Stimulated activated CD8-positive, alpha-beta memory T cell treated with anti-CD3 and anti-CD28 coated beads, Interleukin-12 subunit alpha, Interleukin-12 subunit beta, amount 100 ng/mL, for 24 hours (primary cell): ENCODE measurements at regions not wholly inside any gene's neighbourhood (a gene's known extent, or its start where the extent isn't known, plus 50 kb on each side); places are given as distances from the start of the nearest gene placed in this dataset.

Experiments
- DNase-seq: peaks from one replicate; pipeline ENCODE4 v3.0.0-alpha.2; 2020; ENCODE audit errors: extremely low read depth

DNA sequence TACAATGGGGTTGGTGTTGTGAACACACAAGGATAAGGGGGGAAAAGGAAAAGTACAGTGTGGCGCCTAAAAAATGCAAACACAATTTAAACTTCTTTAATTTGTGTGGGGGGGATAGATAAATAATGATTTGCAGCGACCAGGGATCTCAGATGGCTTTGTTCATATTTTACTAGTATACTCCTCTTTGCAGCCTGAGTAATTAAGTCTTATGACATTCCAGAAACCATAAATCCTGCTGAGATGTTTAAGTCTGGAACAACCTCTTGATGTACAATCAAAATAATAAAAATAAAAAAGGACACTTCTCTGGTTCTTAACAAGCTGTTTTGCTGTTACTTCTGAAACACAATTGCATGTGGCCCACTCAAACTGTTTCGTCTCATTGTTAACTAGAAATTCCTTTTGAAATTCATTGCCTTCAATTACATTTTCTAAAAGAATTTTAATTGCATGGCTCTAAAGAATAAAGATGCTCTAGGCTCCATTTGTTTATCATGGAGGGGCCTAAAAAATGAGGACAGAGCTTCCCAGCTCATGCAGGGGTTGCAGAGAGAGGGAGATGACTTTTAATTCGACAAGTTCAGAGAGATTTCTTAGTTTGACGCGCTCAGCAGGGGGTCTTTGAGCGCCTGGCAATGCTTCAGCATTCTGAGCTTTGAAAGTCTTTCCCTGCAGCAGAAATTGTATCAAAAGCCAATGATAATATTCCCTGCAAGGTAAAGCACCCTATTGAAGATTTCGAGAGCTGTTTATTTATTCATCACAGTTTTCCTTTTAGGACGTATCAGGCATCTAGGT, 892.4 kb upstream of the TENM3 start:
- no peak for DNase-seq

DNA sequence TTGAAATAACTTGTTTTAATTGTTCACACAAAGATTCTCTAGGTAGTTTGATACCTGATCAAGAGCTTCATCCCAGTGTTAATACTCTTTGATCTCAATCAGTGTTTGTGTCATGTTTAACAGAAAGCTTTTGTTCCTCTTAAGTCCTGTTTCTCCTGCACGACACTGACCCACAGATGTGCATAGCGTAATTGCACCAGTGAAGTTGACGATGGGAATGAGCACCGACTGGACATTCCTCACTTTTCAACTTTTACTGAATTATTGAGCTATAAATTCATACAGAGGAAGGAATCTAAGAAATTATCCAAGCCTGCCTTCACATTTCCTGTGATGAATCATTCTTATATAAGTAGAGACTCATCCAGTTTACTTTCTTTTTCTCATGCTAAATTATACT, 878.7 kb upstream of the TENM3 start:
- no peak for DNase-seq

DNA sequence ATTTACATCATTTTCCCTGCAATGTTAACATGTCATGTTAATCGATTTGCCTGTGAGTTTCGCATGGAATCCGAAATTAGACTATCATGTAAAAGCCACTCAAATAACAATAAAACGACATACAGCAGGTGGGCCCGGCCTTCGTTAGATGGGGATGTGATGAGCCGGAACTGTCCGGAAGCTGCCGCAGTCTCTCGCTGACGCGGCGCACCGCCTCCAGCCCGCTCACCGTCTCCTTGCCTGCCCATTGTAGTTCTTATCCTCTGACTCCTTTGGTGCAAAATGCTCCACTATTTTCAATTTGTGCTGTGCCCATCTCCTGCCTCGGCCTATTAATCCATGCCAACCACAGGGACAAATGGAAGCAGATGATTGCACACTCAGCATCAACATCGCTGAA, 877.5 kb upstream of the TENM3 start:
- DNase-seq = no peak

DNA sequence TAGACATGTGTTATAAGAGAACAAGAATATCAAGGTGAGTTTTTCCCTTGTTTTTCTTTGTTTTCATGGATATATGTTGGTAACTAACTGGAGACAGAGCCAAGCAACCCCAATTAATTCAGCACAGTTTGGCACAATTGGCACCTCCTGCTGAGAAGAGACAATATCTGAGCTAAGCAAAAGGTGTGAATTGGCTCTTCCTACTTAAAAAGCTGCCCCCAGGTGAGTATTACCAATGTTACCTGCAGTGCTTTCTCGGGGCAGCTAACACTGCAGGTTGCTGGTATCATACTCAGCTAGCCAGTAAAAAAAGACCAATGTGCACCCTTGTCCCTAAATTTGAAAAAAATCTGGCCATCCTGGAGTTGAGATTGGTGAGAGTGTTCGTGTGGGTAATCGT, 871.2 kb upstream of the TENM3 start:
- no peak for DNase-seq

DNA sequence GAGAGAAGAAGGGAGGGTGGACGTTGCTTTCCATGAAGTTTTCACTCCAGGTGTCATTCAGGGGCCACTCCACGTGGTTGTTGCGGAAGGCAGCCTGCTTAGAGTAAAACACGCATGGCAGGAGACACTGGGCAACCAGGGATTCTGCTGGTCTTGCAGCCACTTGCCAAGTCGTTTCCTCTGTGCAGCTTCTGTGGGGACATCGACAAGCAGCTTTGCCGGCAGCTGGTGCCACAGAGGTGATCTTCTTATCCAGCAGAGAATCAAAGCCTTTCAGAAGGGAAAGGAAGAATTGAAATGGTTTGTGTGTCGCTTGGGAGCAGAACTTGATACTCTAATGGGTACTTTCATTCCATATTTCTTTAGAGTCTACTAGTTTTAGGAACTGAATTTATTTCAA, 867.1 kb upstream of the TENM3 start:
- DNase-seq = no peak

DNA sequence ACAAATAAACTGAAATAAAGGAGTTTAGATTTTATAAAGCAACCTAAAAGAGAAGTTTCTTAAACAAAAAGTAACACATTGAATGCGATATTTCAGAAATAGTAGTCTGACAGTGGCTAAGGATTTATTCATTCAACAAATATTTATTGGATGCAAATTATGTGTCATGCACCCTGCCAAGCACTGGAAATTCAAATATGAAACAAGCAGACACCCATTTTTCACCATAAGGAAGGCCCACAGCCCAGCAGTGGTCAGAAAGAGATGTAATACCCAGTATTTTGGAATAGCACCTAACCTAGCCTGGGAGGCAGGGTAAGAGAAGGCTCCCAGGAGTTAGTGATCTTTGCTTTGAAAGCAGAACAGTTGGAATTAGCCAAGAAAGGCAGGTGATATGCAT, 855.1 kb upstream of the TENM3 start:
- DNase-seq = no peak

DNA sequence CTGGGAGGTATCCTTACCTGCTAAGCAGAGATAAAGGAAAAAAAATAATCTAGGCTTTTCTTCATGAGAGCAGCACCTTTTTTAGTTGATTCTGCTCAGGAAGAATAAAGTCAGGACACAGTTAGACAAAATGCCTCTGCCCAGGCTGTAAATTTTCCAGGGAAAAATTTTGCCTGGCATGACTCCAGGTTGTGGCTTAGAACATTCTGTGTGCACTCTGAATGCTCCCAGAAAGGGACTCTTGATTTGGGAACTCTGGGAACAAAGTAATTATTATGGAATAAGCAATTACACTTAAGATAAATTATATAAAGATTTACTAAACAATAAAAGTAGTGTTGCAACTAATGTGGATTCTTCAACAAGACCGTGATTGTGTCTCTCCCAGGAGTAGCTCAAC, 826.2 kb upstream of the TENM3 start:
- DNase-seq = no peak

DNA sequence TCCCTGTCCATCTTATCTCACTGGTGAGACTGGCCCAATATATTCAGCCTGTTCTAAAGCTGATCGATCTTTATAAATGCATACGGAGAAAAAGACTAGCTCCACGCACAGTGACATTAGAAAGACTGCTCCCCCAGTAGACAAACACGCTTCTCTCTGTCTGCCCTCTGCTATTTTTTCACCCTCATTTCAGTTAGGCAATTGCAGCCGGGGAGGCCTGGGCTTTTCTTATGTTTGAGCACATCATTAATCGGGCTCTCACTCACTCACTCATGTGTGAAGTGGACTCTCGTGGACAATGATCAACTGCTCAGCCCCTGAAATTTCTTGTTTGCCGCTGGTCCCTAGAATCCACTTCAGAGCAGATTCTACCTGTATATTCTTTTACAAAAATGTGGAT, 824.7 kb upstream of the TENM3 start:
- no peak for DNase-seq

DNA sequence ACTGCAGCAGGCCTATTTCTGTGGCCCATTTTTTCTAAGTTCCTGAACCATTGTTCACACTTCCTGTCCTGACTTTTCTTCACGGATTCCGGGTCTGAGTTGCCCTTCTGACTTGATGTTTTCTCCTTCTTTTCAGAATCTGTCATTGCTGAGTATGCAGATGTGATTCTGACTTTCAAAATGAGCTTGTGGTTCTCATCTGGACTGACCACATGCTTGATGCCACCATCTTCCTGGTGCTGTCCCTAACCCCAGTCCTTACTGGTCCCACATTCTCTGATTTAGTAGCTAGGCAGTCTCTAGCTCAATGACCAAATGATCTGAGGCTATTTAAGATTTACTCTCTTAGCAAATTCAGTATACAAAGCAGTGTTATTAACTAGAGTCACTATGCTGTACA, 822.3 kb upstream of the TENM3 start:
- no peak for DNase-seq

DNA sequence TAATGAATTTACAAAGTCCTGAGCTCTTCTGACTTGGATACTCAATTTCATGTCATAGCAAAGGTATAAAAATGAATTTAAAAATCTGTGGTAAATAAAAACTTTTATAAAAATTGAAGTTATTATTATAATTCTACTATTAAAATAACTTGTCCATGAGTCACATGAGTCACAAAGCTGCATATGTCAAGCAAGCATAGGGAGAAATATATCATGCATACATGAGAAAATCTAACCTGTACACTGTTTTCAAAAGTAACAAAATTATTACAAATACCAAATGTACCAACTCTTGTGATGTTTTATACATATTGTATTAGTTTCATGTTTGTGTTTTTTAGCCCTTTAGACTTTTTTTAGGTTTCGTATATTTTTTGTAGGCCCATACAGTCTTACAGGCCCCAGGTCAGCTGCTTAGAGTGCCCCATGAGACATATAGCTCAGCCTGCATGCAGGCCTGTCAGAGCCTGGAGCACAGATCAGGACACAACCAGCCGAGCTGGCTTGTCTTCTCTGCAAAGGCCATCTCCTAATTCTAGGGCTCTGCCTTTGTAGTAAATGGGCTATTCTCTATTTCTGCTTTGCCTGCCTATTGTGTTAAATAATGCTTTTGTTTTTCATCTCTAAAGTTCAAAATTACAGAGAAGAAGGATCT, 818.7 kb upstream of the TENM3 start:
- DNase-seq = no peak

DNA sequence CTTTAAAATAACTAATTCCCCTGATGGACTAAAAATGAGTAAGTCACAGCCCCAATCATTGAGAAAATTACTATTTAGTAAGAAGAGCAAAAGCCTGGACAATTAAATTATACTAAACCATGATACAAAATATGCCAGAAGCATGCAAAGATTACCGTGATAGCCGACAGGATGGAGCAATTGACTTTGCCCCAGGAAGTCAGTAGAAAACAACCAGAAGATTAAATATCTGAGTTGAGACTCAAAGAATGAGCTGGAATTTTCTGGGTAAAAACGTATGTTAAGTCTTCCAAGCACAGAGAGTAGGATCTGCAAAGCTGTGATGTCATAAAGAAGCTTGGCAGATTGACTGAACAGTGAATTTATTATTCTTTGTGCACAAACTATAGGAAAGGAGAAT, 816.1 kb upstream of the TENM3 start:
- no peak for DNase-seq

DNA sequence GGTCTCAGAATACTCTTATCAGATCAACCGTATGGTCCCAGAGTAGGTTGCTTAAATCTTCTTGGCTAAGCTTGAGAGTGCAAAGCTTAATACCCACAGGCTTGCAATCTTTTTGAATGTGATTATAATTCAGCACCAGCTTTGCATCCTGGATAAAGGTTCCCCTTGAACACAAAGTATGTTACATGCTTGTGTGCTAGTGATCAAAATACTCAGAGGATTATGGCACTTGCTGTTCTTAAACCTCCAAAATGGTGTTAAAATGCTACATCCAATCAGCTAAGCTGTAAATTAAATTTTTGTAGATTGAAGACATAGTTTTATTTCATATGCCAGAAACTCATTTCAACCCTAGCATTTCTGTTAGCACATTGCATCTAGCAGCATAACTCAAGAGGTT, 812.2 kb upstream of the TENM3 start:
- no peak for DNase-seq

DNA sequence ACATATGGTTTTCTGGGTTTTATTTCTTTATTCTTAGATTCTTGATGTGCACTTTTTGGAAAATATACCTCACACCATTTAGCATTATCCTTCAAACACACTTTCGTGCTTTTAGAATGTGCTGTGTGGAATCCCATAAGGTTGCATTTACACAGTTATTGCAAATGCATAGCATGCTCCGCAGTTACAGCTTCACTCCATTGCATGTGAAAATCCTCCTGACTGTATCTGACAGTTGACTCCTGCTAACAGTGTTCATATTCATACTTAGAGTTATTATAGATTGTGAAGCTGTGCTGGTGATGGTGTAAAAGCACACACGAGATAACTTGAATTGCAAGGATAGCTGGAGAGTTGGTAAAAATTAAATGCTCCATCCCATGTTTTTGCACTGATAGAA, 811.5 kb upstream of the TENM3 start:
- no peak for DNase-seq

DNA sequence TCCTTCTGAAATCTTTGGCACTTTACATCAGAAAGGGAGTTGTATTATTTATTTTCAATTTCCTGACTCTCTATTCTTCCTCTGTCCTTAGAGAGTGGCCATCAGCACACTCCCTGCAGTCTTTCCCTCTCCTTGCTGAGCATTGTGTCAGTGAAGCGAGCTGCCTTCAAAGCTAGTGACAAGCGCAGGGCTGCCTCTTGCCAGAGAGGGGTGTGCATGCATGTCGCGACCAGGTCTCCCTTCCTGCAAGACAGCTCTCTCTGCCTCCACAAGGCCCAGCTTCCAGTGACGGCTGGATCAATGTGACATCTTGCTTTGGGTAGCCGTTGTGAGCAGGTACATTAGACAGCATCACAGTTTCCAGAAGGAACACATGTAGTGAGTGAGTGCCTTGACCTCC, 810.9 kb upstream of the TENM3 start:
- DNase-seq = no peak

DNA sequence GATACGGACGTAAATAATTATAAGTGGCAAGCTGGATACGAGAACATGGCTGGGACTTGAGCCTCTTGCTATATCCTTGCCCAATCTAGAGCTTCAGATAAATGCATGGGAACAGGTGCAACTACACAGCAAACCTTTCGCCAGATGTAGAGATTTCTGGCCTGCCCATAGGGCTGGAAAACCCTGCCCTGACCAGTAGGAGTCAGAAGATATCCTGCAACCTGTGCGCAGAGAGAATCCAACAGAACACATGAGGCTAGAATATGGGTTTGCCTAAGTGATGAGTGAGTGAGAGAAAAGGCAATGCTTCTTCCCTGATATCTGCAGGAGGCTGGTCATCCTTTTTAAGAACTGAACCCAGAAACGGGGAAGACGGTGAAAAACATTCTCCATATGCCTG, 805.3 kb upstream of the TENM3 start:
- no peak for DNase-seq

DNA sequence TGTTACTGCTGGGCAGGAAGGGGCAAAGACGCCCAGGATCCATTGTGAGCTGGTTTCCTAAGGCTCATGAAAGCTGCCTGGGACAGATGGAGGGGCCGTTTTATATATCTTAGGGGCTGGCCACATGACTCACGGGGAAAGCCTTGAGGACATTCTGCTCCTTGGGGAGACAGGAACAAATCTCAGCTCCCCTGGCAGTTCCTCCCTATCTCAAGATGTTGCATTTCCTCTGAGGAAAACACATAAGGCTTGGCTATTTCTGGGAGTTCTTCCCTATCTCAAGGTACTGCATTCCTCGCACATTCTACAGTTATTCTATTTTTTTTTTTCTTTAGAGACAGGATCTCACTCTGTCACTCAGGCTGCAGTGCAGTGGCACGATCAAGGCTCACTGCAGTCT, 804.6 kb upstream of the TENM3 start:
- no peak for DNase-seq

DNA sequence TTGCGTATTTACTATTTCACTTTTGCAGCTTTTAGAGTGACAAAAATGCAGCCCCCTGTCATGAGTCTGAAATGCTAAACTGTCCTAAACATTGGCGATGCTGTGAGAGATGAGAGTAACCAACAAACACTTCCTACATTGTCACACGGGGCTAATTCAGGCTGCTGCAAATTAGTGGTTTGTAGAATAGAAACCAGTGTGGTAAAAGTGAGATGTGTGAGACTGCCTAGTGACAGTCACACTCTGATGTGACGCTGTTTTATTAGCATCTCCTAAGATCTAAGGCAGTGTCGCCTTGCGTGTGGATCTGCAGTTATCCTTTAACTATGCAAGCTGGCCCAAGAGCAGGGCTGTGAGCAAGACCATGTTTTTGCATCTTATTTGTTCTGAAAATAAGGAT, 800.2 kb upstream of the TENM3 start:
- no peak for DNase-seq

DNA sequence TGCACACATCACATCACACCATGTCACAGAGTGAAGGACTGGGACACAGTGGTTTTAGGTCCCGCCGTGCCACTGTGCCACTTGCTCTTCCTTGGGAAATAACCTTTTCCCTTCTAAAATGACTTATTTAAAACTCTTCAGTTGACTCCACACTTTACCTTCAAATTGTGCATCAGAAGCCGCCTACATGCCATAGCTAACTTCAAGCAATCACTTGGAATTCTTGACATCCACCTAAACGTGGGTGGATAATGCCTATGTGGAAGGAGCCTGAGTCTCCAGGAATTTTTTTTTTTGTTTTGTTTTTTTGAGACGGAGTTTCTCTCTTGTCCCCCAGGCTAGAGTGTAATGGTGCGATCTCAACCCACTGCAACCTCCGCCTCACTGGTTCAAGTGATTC, 777.4 kb upstream of the TENM3 start:
- no peak for DNase-seq

DNA sequence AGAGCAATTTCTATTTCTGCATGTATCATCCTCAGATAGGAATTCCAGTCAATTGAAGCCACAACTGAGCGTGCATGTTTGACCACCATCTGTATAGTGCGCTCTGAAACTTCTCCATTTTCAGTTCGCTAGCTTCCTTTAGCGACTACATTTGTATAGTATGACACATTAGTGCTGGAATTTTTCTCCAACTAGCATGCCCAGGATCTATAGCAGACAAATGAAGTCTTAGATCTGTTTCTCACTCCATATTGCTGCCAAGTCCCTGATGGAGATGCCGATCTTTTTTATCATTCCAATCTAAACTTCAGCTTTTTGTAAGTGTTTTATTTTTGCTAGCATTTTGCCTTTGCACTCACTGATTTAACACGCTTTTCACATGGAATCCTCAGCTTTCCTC, 774.8 kb upstream of the TENM3 start:
- DNase-seq = no peak

DNA sequence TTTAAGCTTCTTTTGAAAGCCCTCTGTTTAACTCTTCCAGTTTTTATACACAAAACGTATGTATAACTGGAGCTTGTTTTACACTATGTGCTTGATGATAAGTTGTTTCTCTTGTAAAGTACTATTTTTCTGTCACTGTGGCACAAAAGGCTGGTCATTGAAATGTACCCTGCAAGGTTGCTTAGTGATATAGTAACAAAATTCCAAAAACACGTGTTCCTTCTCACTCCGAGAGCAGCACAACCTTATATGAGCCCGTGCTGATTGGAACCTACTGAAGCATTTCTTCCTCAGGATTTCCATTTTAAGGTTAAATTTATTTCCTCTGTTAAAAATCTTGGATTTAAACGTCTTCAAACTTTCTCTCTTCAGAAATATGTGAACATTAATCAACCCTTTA, 772.9 kb upstream of the TENM3 start:
- no peak for DNase-seq

DNA sequence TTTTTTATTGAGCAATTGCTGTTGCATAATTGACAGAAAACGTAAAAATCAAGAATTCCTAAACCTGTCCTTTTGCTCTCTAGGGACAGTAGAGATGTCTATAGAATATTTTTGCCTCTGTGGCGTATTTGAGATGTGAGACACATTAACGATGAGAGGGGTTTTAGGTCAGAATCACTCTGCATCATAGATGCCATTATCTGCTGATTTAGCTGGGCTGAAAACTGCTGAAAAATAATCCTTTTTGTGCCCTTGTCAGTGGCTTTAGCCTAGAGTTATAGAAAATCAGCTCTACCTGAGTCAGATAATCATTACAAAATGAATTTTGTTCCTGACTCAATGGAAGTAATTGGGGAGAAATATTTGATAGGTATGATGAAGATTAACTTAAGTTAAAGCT, 767.8 kb upstream of the TENM3 start:
- DNase-seq = no peak

DNA sequence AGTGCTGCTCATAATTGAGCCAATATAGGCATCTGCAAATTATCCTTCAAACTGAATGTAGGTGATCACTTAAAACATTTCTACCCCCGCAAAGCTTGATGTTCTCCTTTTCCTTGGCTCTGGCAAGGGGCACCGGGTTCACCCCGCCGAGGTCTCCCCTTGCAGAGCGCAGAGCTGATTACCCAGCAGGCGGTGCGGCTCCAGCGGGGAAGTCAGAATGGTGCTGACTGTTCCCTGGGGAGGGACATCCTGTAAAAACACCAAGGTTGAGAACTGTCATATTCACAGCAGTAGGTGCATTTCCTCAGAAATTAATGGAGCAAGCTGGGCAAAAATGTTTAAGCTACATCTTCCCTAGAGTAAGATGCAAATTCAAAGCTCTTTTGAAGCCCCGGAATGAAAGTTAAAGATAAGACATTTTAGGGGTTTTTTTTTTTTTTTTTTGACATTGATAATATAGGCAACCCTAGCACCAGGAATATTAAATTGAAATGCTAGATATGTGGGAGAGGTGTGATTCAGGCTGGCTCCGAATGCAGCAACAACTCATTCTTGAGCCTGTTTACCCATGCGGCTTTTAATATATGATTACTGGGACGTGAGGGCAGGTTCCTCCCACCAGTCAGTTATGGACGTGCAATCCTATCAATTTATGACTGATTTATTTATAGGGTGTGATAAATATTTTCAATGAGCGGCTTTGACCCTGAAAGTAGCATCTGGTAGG, 767.3 kb upstream of the TENM3 start:
- DNase-seq = no peak

DNA sequence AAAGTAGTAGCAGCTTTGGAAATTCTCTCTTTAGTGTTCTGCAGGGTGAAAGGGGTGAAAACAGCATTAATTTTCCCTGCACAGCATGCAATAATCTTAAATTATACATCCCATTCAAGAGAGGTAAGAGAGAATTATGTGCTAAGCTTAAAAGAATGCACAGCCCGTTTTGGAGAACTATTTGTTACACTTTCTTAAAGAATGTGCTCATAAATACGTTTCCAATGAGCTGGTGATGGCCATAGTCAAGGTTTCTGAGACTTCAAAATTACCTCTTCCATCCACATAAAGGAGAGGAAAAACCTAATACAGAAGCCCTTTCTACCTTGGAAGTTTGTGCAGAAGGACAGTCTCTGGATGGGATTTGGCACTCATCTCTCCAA, 766.7 kb upstream of the TENM3 start:
- DNase-seq = no peak
